IMR-90 (cell line): ENCODE measurements at regions not wholly inside any gene's neighbourhood (a gene's known extent, or its start where the extent isn't known, plus 50 kb on each side); places are given as distances from the start of the nearest gene placed in this dataset.

ENCODE experiments used
- ATAC-seq: fragments of 200-7000 bp; cut with Tn5 transposase; 2 replicates; pipeline ENCODE4 v1.9.1; 2020; ENCODE audit warnings: low read depth, mild to moderate bottlenecking, moderate library complexity
- BruUV-seq: library from RNA; stranded (reverse); fragments of 400-500 nt; replicated peaks from 2 replicates; lab custom pipeline; 2021; lab: Mats Ljungman, UMichigan
- CTCF ChIA-PET: fragments of 300-600 bp; formaldehyde crosslinking; extraction: SDS; loops from one replicate; lab custom pipeline; 2021; ENCODE audit warnings: antibody characterized with exemption; lab: Yijun Ruan, JAX
- POLR2A ChIA-PET: fragments of 300-600 bp; sonication (Branson Sonifier 250); formaldehyde crosslinking; loops from one replicate; lab custom pipeline; 2022; ENCODE audit warnings: antibody characterized with exemption; ENCODE audit not compliant: unreplicated experiment; lab: Charles Lee
- DNase-seq: peaks from one replicate; pipeline ENCODE4 v3.0.0; 2013
- H2AFZ ChIP-seq: replicated peaks from 2 replicates; pipeline ENCODE3; 2013; ENCODE audit warnings: low read length, mild to moderate bottlenecking; ENCODE audit not compliant: poor library complexity
- H2AK5ac ChIP-seq: 2 replicates; pipeline ENCODE4 v1.6.1; 2013; ENCODE audit warnings: low read depth, low read length, inconsistent platforms
- H2AK9ac ChIP-seq: replicated peaks from 2 replicates; pipeline ENCODE3; 2013; ENCODE audit warnings: mild to moderate bottlenecking, low read depth, low read length, moderate library complexity; ENCODE audit not compliant: poor library complexity
- H2BK120ac ChIP-seq: 2 replicates; pipeline ENCODE4 v1.6.1; 2013; ENCODE audit warnings: low read depth, low read length, inconsistent platforms
- H2BK15ac ChIP-seq: 3 replicates; pipeline ENCODE4 v1.6.1; 2013; ENCODE audit warnings: low read depth, low read length, inconsistent platforms
- H2BK20ac ChIP-seq: 2 replicates; pipeline ENCODE4 v1.6.1; 2013; ENCODE audit warnings: low read depth, mild to moderate bottlenecking, inconsistent platforms, low read length, moderate library complexity
- H2BK5ac ChIP-seq: 2 replicates; pipeline ENCODE4 v1.6.1; 2013; ENCODE audit warnings: mild to moderate bottlenecking, low read depth, low read length, inconsistent platforms; ENCODE audit not compliant: poor library complexity, severe bottlenecking
- H3K14ac ChIP-seq: replicated peaks from 2 replicates; pipeline ENCODE4 v1.6.1; 2013; ENCODE audit warnings: low read depth, low read length, inconsistent platforms
- H3K18ac ChIP-seq: 2 replicates; pipeline ENCODE4 v1.6.1; 2013; ENCODE audit warnings: low read depth, low read length, control low read depth
- H3K23ac ChIP-seq: 2 replicates; pipeline ENCODE4 v1.6.1; 2013; ENCODE audit warnings: low read depth, low read length, inconsistent platforms
- H3K27ac ChIP-seq: 2 replicates; pipeline ENCODE4 v1.5.1; 2013; ENCODE audit warnings: mild to moderate bottlenecking, control low read depth, low read length; ENCODE audit not compliant: insufficient read depth
- H3K27me3 ChIP-seq: 2 replicates; pipeline ENCODE4 v1.6.1; 2013; ENCODE audit warnings: low read length; ENCODE audit not compliant: control insufficient read depth, insufficient read depth
- H3K36me3 ChIP-seq: 2 replicates; pipeline ENCODE4 v1.6.1; 2013; ENCODE audit warnings: low read length, mixed read lengths; ENCODE audit not compliant: control insufficient read depth, insufficient read depth
- H3K4ac ChIP-seq: 2 replicates; pipeline ENCODE4 v1.6.1; 2013; ENCODE audit warnings: low read depth, low read length, inconsistent platforms
- H3K4me1 ChIP-seq: 2 replicates; pipeline ENCODE4 v1.6.1; 2013; ENCODE audit warnings: low read length, mixed read lengths; ENCODE audit not compliant: control insufficient read depth, insufficient read depth
- H3K4me2 ChIP-seq: 2 replicates; pipeline ENCODE4 v1.6.1; 2013; ENCODE audit warnings: low read depth, mild to moderate bottlenecking, control low read depth, low read length, moderate library complexity
- H3K4me3 ChIP-seq: 2 replicates; pipeline ENCODE4 v1.5.1; 2013; ENCODE audit warnings: low read depth, mild to moderate bottlenecking, control low read depth, low read length, moderate library complexity; ENCODE audit not compliant: insufficient read depth
- H3K56ac ChIP-seq: 2 replicates; pipeline ENCODE4 v1.6.1; 2013; ENCODE audit warnings: low read length, inconsistent platforms; ENCODE audit not compliant: insufficient read depth; ENCODE audit errors: extremely low read depth
- H3K79me1 ChIP-seq, 2 experiments: 2 replicates each; pipeline ENCODE4 v1.6.1; 2013; ENCODE audit warnings: low read length in 2 of 2, inconsistent platforms in 1 of 2, low read depth in 1 of 2
- H3K9ac ChIP-seq: 2 replicates; pipeline ENCODE4 v1.6.1; 2013; ENCODE audit warnings: low read depth, low read length, control low read depth
- H3K9me1 ChIP-seq: 2 replicates; pipeline ENCODE4 v1.6.1; 2013; ENCODE audit warnings: low read length, inconsistent platforms; ENCODE audit not compliant: insufficient read depth
- H3K9me3 ChIP-seq: 2 replicates; pipeline ENCODE4 v1.6.1; 2013; ENCODE audit warnings: low read length; ENCODE audit not compliant: control insufficient read depth, insufficient read depth
- H4K20me1 ChIP-seq: 2 replicates; pipeline ENCODE4 v1.6.1; 2013; ENCODE audit warnings: low read length, inconsistent platforms; ENCODE audit not compliant: insufficient read depth
- H4K5ac ChIP-seq: 2 replicates; pipeline ENCODE4 v1.6.1; 2013; ENCODE audit warnings: mild to moderate bottlenecking, low read depth, low read length, control low read depth
- H4K8ac ChIP-seq, 2 experiments: 2 replicates each; pipeline ENCODE4 v1.6.1; 2013; ENCODE audit warnings: low read depth in 2 of 2, low read length in 2 of 2, control low read depth in 1 of 2, inconsistent platforms in 1 of 2
- H4K91ac ChIP-seq: 2 replicates; pipeline ENCODE4 v1.6.1; 2013; ENCODE audit warnings: low read depth, low read length, inconsistent platforms; ENCODE audit not compliant: insufficient read depth
- SMC3 ChIP-seq: fragments of 150-350 bp; IDR thresholded peaks from 2 replicates; pipeline ENCODE4 v1.6.1; 2016; ENCODE audit warnings: low read depth, mild to moderate bottlenecking, antibody characterized with exemption, low read length, moderate library complexity
- WGBS, 2 experiments: methylation state at CpG; one replicate each; pipeline versions ENCODE4 v1.1.5 to v1.1.7; 2013; ENCODE audit warnings: missing lambda C conversion rate in 2 of 2; ENCODE audit not compliant: insufficient read length in 1 of 2; ENCODE audit errors: extremely low coverage in 2 of 2; 5-methylcytosine and 5-hydroxymethylcytosine counted together
- dilution Hi-C: fragments of 300-500 bp; cut with HindIII; formaldehyde crosslinking; loops from one replicate; pipeline ENCODE4 v1.14.3; 2018; ENCODE audit warnings: low sequenced_read_pairs; ENCODE audit not compliant: unreplicated experiment
- in situ Hi-C: fragments of 300-500 bp; cut with MboI; formaldehyde crosslinking; loops from 3 replicates; pipeline ENCODE4 v1.14.3; 2019; ENCODE audit warnings: low sequenced_read_pairs, inconsistent platforms, mixed read lengths
- intact Hi-C: fragments of 100-400 bp; cut with micrococcal nuclease; formaldehyde crosslinking; loops from 2 replicates; pipeline ENCODE4 v1.10.0; 2022

GRCh38 chr4:132297346-132297745 is 851.7 kb upstream of the PCDH10 start:
- intact Hi-C loops, result no loop called here
- dilution Hi-C loops, result no loop called here
- H4K91ac ChIP-seq, result no peak overlapping the region
- no peak overlapping the region for H3K23ac ChIP-seq
- no peak overlapping the region for H3K14ac ChIP-seq
- H2BK5ac ChIP-seq, result no peak overlapping the region
- H3K4me3 ChIP-seq, result no peak overlapping the region
- ATAC-seq (no peak), DNase-seq (peak; percentile 1)
- BruUV-seq, result no TSS peak
- no peaks in the 10 kb centered on the region for H3K9me3 ChIP-seq
- ChIA-PET POLR2A (no interaction called here), CTCF (no interaction called here)
- H3K9me1 ChIP-seq, result no peaks in the 10 kb centered on the region
- no peak overlapping the region for H2BK120ac ChIP-seq
- no peaks in the 10 kb centered on the region for H3K27me3 ChIP-seq
- no peaks in the 10 kb centered on the region for H3K36me3 ChIP-seq
- in situ Hi-C loops, result no loop called here
- no peak overlapping the region for H4K8ac ChIP-seq
- no peak overlapping the region for H3K18ac ChIP-seq
- H2AK9ac ChIP-seq, result no peak overlapping the region
- H3K56ac ChIP-seq, result no peak overlapping the region
- H4K5ac ChIP-seq, result no peak overlapping the region
- no peaks in the 10 kb centered on the region for H4K20me1 ChIP-seq
- WGBS, 2 experiments, result no CpG with 5 or more reads among the region's 1 CpG
- H3K9ac ChIP-seq, result no peak overlapping the region
- H2BK20ac ChIP-seq, result no peak overlapping the region
- no peak overlapping the region for H2BK15ac ChIP-seq
- H2AK5ac ChIP-seq, result no peak overlapping the region
- no peaks in the 10 kb centered on the region for H3K79me1 ChIP-seq
- TF ChIP-seq SMC3, result no peak
- H3K4me1 ChIP-seq, result no peaks in the 10 kb centered on the region
- H3K27ac ChIP-seq, result no peak overlapping the region
- H3K4ac ChIP-seq, result no peak overlapping the region
- H2AFZ ChIP-seq, result no peak overlapping the region
- H3K4me2 ChIP-seq, result no peak overlapping the region
